A204.1 (cell line): ENCODE measurements at regions not wholly inside any gene's neighbourhood (a gene's known extent, or its start where the extent isn't known, plus 50 kb on each side); places are given as distances from the start of the nearest gene placed in this dataset.
"Not testable (repeated sequence)": the region's sequence is repeated elsewhere in the genome, so short reads cannot be mapped to it uniquely, and the experiment has no call there.

ENCODE experiments used
- FAIRE-seq: peaks from 2 replicates; lab custom pipeline; 2012; peaks lifted over from hg19 to GRCh38; lab: Jason Lieb, UNC

DNA sequence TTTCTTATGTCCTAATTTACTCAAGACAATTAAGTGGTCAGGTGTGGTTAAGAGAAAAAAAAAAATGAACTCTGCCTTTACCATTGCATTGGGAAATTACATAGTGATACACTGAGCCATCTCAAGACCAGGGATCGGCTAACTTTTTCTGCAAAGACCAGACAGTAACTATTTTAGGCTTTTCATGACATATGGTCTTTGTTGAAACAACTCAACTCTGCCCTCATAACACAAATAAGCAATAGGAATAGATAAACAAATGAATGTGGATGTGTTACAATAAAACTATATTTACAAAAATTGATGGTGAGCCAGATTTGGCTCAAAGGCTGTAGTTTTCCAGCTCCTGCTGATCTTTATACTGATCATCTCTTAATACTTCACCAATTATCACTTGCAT is 632.6 kb upstream of the INTU start:
- no peak for FAIRE-seq

GRCh38 chr4:127000846-127001245 is 631.9 kb upstream of the INTU start:
- FAIRE-seq: no peak

- FAIRE-seq: no peak
These were observed 630.8 kb upstream of the INTU start for GRCh38 chr4:127001933-127002332.

GRCh38 chr4:127006446-127006877 is 626.3 kb upstream of the INTU start:
- no peak for FAIRE-seq

DNA sequence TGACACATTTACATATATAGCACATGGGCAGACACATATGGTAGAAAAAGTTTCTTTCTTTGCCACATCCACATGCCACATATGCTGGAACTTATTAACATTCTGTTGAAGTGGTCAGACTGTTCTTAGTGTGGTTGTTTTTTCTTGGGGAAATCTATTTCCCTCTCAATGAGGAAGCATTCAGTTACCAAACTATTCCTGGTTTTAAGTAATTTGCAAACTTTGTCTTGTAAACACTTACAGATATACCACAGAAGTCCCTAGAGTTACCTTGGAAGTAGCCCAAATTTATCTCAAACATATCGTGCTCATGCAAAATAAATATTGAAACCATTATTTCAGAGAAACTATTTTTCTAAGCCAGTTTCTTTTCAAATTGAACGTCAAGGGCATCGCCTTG is 625.5 kb upstream of the INTU start:
- no peak for FAIRE-seq

- no peak for FAIRE-seq
These were observed 620.2 kb upstream of the INTU start for GRCh38 chr4:127012549-127012948.

- no peak for FAIRE-seq
These were observed 617.1 kb upstream of the INTU start for GRCh38 chr4:127015667-127016117.

DNA sequence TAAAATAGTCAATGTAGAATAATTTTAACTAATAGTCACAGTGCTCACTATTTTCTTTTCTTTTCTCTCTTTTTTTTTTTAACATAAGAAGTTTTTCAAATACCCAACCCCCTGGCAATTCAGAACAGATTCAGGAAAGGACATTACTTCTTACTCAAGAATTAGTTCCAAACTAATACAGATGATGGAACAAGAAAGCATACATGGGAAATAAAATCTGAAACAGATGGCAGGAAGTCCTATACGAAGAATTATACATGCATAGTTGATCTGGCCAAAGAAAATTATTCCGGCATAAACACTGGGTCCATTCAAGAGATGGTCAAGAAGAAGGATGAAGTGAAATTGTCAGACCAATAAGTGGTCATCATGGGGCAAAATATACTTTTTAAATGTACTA is 614.4 kb upstream of the INTU start:
- FAIRE-seq: no peak

- not testable (repeated sequence) for FAIRE-seq
These were observed 611.9 kb upstream of the INTU start for GRCh38 chr4:127020831-127021230.

GRCh38 chr4:127036296-127036695 is 596.5 kb upstream of the INTU start:
- FAIRE-seq: no peak

GRCh38 chr4:127045861-127046260 is 586.9 kb upstream of the INTU start:
- FAIRE-seq: no peak

- no peak for FAIRE-seq
These were observed 584.8 kb upstream of the INTU start for GRCh38 chr4:127047930-127048329.

- no peak for FAIRE-seq
These were observed 584.2 kb upstream of the INTU start for GRCh38 chr4:127048376-127049044.

DNA sequence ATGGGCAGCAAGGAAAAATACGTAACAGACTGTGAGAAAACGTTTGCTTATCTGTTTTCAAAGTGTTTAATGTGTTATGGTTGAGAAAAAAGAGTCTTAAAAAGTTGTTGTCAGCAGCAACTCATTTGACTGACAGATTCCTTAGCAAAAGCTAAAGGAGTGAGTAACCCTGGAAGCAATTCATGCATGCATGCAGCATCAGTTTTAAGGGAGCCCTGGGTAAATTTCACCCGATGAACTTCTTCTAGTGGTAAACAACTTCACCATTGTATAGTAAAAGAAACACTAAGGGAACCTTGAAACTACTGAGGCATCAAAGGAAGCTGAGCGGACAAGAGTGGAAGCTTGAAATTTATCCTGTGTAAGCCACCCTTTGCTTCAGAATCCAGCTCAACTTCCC is 583.2 kb upstream of the INTU start:
- no peak for FAIRE-seq

DNA sequence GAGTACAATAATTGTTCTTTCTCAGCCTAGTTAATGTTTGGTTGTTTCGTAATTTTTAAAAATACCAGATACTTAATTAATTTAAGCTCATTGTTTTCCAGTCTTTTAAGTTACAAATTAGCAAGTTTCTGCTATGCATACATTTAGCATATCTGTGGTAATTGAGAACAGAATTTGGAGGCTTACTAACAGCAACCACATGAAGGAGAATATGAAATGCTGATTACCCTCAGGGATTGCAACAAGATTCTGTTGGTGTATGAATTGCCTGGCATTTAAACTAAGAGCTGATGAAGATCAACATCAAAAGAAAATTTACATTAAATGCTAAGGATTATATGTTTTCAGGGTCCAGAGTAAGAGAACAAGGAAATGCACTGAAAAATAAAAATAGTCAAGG is 580.0 kb upstream of the INTU start:
- FAIRE-seq: no peak

DNA sequence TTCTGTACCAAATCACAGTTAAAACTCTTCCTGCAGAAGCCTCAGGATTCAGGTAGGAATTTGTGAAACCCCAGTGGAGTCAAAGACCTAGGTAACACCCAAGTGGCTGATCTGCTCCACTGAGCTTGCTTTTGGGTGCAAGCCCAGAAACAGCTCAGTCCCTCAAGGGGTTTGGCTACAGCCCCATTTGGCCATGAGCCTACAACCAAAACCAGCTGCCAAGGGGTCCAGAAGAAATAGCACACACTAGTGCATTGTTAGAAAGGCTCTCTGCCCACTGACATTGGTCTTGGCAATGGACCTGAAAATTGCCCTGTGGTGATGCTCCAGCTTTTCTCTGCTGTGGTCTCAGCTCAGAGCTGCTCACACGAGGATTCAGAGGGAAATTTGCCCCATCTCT is 577.4 kb upstream of the INTU start:
- FAIRE-seq: no peak

GRCh38 chr4:127069675-127070074 is 563.1 kb upstream of the INTU start:
- no peak for FAIRE-seq

- FAIRE-seq: no peak
These were observed 561.3 kb upstream of the INTU start for GRCh38 chr4:127071443-127071842.

DNA sequence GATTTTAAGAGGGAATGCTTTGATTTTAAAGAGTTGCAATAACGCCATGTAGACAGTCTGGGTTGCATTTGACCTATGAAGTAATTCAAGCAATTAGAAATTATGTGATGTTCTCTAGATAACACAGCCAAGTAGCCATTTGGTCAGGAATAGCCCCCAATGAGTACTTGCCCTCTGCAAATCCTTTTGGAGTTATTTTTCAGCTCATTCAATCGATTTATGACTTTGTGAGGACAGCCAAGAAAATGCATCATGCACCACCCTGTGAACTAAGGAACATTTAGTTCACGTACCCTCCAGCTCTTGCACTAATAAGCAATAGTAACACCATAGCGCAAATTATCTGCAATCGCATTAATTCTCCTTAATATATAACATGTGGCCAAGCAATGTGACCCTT is 552.6 kb upstream of the INTU start:
- no peak for FAIRE-seq

DNA sequence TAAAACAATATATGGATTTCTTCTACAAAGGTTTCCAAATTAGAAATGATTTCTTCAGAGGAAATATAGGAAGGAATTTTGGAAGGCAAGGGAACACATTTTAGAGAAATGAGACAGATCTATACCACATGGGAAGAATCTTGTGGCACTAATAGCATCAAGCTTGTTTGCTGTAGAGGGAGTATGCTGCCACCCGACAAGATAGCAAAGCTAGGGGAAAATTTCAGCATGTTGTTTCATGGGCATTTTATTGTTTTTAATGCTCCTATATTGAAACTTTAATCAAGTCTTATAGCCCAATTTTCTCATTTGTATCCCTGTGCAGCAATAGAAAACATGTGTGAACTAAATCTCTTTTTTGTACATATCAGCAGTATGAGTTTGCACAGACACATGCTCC is 551.7 kb upstream of the INTU start:
- FAIRE-seq: no peak

DNA sequence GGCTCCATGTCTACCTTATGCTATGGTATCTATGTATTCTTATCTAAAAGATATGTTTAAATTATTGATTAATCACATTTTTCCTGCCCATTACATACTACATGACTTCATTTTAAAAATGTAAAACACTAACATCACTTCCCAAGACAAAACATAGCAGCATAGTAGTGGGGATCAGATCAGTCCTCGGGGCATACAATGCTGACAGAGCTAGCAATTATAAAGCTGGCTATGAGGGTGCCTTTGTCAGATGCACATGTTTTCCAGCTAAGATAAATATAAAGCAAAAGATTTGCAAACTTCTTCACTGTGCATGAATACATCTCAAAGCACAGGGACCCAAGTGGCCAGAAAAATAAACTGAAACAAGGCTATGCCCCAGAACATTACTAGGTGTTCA is 549.8 kb upstream of the INTU start:
- no peak for FAIRE-seq

DNA sequence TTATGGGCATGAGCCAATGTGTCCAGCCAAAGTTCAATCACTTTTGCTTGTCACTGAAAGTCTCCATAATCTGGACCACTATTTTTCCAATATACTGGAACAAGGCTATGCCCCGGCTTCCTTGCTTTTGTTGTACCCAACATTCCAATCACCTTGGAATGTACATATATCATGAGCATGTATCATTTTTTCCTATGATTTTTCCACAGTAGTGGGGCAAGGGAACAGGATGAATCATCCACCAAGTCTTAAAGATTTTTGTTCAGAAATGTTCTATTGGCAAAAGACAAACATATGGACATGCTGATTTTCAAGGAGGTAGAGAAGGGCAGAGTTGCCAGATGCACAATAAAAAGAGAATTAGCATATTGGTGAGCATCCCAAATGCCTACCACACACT is 548.1 kb upstream of the INTU start:
- FAIRE-seq: no peak

DNA sequence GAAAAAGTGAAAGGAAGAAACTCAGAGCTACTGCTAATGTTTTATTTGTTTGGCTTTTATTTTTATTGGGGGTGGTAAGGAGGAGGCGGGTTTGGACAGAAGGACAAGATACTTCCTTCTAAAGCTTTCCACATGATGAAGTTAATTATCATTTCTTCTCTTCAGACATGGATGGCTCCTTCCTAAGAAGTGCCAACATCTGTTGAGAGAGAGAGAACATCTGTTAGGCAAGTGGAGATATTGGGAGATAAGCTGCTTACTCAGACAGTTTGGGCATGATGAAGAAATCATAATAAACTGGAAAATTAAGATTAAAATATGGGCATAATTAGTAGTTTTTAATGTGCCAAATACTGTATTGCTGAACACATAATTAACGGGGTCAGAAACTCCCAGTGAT is 535.7 kb upstream of the INTU start:
- no peak for FAIRE-seq

GRCh38 chr4:127102361-127102760 is 530.4 kb upstream of the INTU start:
- no peak for FAIRE-seq

GRCh38 chr4:127103681-127104115 is 529.1 kb upstream of the INTU start:
- FAIRE-seq: no peak
